Neural progenitor cell (in vitro differentiated cells): ENCODE measurements at regions not wholly inside any gene's neighbourhood (a gene's known extent, or its start where the extent isn't known, plus 50 kb on each side); places are given as distances from the start of the nearest gene placed in this dataset.

Experiments used
- EZH2phosphoT487 ChIP-seq: fragments of 200-600 bp; sonication (generic); IDR thresholded peaks from 2 replicates; pipeline ENCODE4 v1.6.1; 2017; ENCODE audit warnings: antibody characterized with exemption
- TF ChIP-seq, protein P1 (sequence below): fragments of 200-600 bp; sonication (generic); IDR thresholded peaks from 2 replicates; pipeline ENCODE4 v1.5.1; 2017; ENCODE audit warnings: antibody characterized with exemption, mild to moderate bottlenecking

DNA sequence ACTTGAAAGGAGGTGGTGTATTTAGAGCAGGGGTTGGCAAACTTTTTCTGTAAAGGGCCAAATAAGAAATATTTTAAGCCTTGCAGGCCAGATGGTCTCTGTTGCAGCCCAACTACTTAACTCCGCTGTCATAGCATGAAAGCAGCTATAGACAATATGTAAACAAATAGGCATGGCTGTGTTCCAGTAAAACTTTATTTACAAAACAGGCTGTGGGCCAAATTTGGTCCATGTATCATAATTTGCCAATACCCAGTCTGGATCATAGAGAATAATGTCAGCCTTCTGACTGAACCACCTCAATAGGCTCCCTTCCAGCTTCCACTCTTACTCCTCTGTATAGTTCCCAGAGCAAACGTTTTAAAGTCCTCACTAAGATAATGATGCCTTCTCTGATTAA, 638.8 kb upstream of the CFAP20DC start:
- no peak for TF ChIP-seq EZH2phosphoT487
- TF ChIP-seq, protein P1, sequence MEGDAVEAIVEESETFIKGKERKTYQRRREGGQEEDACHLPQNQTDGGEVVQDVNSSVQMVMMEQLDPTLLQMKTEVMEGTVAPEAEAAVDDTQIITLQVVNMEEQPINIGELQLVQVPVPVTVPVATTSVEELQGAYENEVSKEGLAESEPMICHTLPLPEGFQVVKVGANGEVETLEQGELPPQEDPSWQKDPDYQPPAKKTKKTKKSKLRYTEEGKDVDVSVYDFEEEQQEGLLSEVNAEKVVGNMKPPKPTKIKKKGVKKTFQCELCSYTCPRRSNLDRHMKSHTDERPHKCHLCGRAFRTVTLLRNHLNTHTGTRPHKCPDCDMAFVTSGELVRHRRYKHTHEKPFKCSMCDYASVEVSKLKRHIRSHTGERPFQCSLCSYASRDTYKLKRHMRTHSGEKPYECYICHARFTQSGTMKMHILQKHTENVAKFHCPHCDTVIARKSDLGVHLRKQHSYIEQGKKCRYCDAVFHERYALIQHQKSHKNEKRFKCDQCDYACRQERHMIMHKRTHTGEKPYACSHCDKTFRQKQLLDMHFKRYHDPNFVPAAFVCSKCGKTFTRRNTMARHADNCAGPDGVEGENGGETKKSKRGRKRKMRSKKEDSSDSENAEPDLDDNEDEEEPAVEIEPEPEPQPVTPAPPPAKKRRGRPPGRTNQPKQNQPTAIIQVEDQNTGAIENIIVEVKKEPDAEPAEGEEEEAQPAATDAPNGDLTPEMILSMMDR, result no peak
